K562 (cell line): ENCODE measurements at regions not wholly inside any gene's neighbourhood (a gene's known extent, or its start where the extent isn't known, plus 50 kb on each side); places are given as distances from the start of the nearest gene placed in this dataset.

ENCODE experiments used
- ARID1B ChIP-seq: fragments of 450-650 bp; IDR thresholded peaks from 2 replicates; pipeline ENCODE4 v1.6.1; 2016; ENCODE audit warnings: antibody characterized with exemption, mild to moderate bottlenecking, inconsistent platforms
- ATF1 ChIP-seq, 2 experiments: fragments of 450-650 bp in 1 of 2; IDR thresholded peaks; 2 replicates each; pipeline ENCODE4 v1.6.1; 2016; ENCODE audit warnings: missing compliant biosample characterization in 1 of 2, missing genetic modification characterization in 1 of 2
- CHCHD3 ChIP-seq: fragments of 250-450 bp; sonication (Bioruptor Pico); IDR thresholded peaks from 2 replicates; pipeline ENCODE4 v2.1.2; 2022; ENCODE audit warnings: mild to moderate bottlenecking
- GABPB1 ChIP-seq: sonication (generic); formaldehyde crosslinking; IDR thresholded peaks from 2 replicates; pipeline ENCODE4 v1.8.0; 2022; ENCODE audit warnings: mild to moderate bottlenecking, missing genetic modification reagents
- L3MBTL2 ChIP-seq: fragments of 450-650 bp; IDR thresholded peaks from 2 replicates; pipeline ENCODE4 v1.6.1; 2016; ENCODE audit warnings: mild to moderate bottlenecking, moderate library complexity
- LCOR ChIP-seq: sonication (generic); formaldehyde crosslinking; IDR thresholded peaks from 2 replicates; pipeline ENCODE4 v1.8.0; 2022; ENCODE audit warnings: mild to moderate bottlenecking, missing genetic modification reagents
- MAFG ChIP-seq: fragments of 450-650 bp; conservative IDR thresholded peaks from 2 replicates; pipeline ENCODE4 v1.6.1; 2016; ENCODE audit warnings: missing genetic modification characterization, missing compliant biosample characterization
- MIER1 ChIP-seq: fragments of 450-650 bp; IDR thresholded peaks from 2 replicates; pipeline ENCODE4 v1.6.1; 2016; ENCODE audit warnings: antibody characterized with exemption, mild to moderate bottlenecking, low read depth
- PHF20 ChIP-seq: fragments of 450-650 bp; IDR thresholded peaks from 2 replicates; pipeline ENCODE4 v1.6.1; 2018; ENCODE audit not compliant: partially characterized antibody
- SIN3B ChIP-seq: fragments of 450-650 bp; IDR thresholded peaks from 2 replicates; pipeline ENCODE4 v1.6.1; 2017; ENCODE audit warnings: low read depth, mild to moderate bottlenecking, moderate library complexity
- SLC30A9 ChIP-seq: fragments of 250-450 bp; sonication (Bioruptor Pico); IDR thresholded peaks from 2 replicates; pipeline ENCODE4 v1.8.0; 2022; ENCODE audit warnings: mild to moderate bottlenecking, moderate library complexity
- SMARCA4 ChIP-seq: fragments of 450-650 bp; IDR thresholded peaks from 2 replicates; pipeline ENCODE4 v1.6.1; 2016
- XRCC3 ChIP-seq: fragments of 450-650 bp; IDR thresholded peaks from 2 replicates; pipeline ENCODE4 v1.6.1; 2017; ENCODE audit warnings: mild to moderate bottlenecking, moderate library complexity
- ZFP1 ChIP-seq: fragments of 450-650 bp; formaldehyde crosslinking; IDR thresholded peaks from 2 replicates; pipeline ENCODE4 v1.4.0; 2020; ENCODE audit warnings: mild to moderate bottlenecking, mixed read lengths
- ZNF174 ChIP-seq: fragments of 250-450 bp; sonication (Bioruptor Pico); IDR thresholded peaks from 2 replicates; pipeline ENCODE4 v1.4.0; 2020; ENCODE audit warnings: mild to moderate bottlenecking
- ZNF217 ChIP-seq: sonication (generic); formaldehyde crosslinking; IDR thresholded peaks from 2 replicates; pipeline ENCODE4 v1.8.0; 2022; ENCODE audit warnings: mild to moderate bottlenecking, missing genetic modification reagents
- ZNF75A ChIP-seq: fragments of 450-650 bp; formaldehyde crosslinking; IDR thresholded peaks from 2 replicates; pipeline ENCODE4 v1.4.0; 2020; ENCODE audit warnings: mild to moderate bottlenecking
- TF ChIP-seq, protein P1 (sequence below): sonication (generic); formaldehyde crosslinking; IDR thresholded peaks from 2 replicates; pipeline ENCODE4 v1.5.0; 2020; ENCODE audit warnings: missing genetic modification reagents
- TF ChIP-seq, protein P2 (sequence below): IDR thresholded peaks from 3 replicates; pipeline ENCODE4 v1.6.1; 2011; ENCODE audit warnings: borderline replicate concordance, mild to moderate bottlenecking; ENCODE audit not compliant: insufficient read length, insufficient read depth
- TF ChIP-seq, protein P3 (sequence below), 2 experiments: fragments of 150-350 bp in 1 of 2; IDR thresholded peaks; 2 replicates each; pipeline ENCODE4 v1.6.1; 2012 to 2016; ENCODE audit warnings: low read depth in 2 of 2, low read length in 2 of 2, mild to moderate bottlenecking in 1 of 2, moderate library complexity in 1 of 2
- TF ChIP-seq, protein P4 (sequence below), 2 experiments: fragments of 450-650 bp; IDR thresholded peaks; 2 replicates each; pipeline ENCODE4 v1.6.1; 2016
- TF ChIP-seq, protein P5 (sequence below), 2 experiments: fragments of 450-650 bp in 1 of 2; sonication (generic) in 1 of 2; formaldehyde crosslinking; conservative IDR thresholded peaks; 2 replicates each; pipeline versions ENCODE4 v1.4.0 to v1.8.1; 2020 to 2022; ENCODE audit warnings: mild to moderate bottlenecking in 1 of 2, missing genetic modification reagents in 1 of 2
- TF ChIP-seq, protein P6 (sequence below): fragments of 250-450 bp; sonication (Bioruptor Pico); IDR thresholded peaks from 2 replicates; pipeline ENCODE4 v1.8.0; 2021; ENCODE audit warnings: moderate library complexity, mild to moderate bottlenecking, inconsistent platforms

DNA sequence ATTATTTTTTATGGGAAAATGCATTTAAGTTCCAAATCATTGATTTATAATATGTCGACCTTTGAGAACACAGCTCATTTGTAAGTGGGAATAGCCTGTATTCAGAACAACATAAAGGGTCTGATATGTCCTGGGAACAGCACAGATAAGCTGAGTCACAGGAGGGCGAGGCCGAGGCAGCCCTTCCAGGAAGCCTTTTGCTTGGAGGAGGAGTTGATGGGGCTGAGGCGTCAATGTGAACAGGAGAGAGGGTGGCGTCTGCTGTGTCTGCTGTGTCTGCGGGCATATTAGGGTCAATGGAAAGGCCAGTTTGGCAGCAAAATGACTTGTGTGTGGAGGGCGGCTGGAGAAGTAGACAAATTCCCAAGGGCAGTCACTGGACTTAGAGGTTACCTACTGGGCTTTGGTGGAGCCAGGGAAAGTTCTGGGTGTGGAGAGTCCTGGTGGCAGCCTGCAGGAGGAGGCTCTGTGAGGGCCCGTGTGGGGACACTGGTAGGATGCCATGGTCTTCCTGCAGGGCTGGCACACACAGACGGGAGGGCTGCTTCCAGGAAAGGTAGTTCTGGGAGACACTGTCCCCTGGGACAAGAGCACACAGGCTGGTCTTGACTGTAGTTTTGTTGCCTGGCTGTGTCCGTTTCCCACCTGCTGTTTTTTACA, 128.1 kb downstream of the GLI2 start (continued):
- TF ChIP-seq, protein P1, sequence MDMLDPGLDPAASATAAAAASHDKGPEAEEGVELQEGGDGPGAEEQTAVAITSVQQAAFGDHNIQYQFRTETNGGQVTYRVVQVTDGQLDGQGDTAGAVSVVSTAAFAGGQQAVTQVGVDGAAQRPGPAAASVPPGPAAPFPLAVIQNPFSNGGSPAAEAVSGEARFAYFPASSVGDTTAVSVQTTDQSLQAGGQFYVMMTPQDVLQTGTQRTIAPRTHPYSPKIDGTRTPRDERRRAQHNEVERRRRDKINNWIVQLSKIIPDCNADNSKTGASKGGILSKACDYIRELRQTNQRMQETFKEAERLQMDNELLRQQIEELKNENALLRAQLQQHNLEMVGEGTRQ (CRISPR knock-in tag), result no peak
- TF ChIP-seq SIN3B (no peak), ZNF174 (CRISPR knock-in tag) (0 out of 2 replicates have a peak, but pooled peaks have one; percentile 38), MAFG (tag) (peak; percentile 84), ATF1 (CRISPR knock-in tag; IDR thresholded peaks at IDR 0.05) (no peak), ATF1 (tag; IDR thresholded peaks at IDR 0.05) (peak; percentile 12; the same call in 1 of the 2 replicates), PHF20 (no peak), MIER1 (no peak), XRCC3 (no peak), GABPB1 (no peak), CHCHD3 (CRISPR knock-in tag) (no peak), SMARCA4 (peak; percentile 66), SLC30A9 (CRISPR knock-in tag) (no peak), LCOR (no peak), ZFP1 (no peak), ARID1B (peak; percentile 64), ZNF75A (CRISPR knock-in tag) (no peak), ZNF217 (CRISPR knock-in tag) (no peak), L3MBTL2 (peak; percentile 83)
- TF ChIP-seq, protein P2, sequence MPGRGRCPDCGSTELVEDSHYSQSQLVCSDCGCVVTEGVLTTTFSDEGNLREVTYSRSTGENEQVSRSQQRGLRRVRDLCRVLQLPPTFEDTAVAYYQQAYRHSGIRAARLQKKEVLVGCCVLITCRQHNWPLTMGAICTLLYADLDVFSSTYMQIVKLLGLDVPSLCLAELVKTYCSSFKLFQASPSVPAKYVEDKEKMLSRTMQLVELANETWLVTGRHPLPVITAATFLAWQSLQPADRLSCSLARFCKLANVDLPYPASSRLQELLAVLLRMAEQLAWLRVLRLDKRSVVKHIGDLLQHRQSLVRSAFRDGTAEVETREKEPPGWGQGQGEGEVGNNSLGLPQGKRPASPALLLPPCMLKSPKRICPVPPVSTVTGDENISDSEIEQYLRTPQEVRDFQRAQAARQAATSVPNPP, result no peak
- TF ChIP-seq, protein P3, sequence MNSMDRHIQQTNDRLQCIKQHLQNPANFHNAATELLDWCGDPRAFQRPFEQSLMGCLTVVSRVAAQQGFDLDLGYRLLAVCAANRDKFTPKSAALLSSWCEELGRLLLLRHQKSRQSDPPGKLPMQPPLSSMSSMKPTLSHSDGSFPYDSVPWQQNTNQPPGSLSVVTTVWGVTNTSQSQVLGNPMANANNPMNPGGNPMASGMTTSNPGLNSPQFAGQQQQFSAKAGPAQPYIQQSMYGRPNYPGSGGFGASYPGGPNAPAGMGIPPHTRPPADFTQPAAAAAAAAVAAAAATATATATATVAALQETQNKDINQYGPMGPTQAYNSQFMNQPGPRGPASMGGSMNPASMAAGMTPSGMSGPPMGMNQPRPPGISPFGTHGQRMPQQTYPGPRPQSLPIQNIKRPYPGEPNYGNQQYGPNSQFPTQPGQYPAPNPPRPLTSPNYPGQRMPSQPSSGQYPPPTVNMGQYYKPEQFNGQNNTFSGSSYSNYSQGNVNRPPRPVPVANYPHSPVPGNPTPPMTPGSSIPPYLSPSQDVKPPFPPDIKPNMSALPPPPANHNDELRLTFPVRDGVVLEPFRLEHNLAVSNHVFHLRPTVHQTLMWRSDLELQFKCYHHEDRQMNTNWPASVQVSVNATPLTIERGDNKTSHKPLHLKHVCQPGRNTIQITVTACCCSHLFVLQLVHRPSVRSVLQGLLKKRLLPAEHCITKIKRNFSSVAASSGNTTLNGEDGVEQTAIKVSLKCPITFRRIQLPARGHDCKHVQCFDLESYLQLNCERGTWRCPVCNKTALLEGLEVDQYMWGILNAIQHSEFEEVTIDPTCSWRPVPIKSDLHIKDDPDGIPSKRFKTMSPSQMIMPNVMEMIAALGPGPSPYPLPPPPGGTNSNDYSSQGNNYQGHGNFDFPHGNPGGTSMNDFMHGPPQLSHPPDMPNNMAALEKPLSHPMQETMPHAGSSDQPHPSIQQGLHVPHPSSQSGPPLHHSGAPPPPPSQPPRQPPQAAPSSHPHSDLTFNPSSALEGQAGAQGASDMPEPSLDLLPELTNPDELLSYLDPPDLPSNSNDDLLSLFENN (IDR thresholded peaks at IDR 0.05; ENCODE audit: low read depth in 2 of 2, low read length in 2 of 2), result no peak
- TF ChIP-seq, protein P4, sequence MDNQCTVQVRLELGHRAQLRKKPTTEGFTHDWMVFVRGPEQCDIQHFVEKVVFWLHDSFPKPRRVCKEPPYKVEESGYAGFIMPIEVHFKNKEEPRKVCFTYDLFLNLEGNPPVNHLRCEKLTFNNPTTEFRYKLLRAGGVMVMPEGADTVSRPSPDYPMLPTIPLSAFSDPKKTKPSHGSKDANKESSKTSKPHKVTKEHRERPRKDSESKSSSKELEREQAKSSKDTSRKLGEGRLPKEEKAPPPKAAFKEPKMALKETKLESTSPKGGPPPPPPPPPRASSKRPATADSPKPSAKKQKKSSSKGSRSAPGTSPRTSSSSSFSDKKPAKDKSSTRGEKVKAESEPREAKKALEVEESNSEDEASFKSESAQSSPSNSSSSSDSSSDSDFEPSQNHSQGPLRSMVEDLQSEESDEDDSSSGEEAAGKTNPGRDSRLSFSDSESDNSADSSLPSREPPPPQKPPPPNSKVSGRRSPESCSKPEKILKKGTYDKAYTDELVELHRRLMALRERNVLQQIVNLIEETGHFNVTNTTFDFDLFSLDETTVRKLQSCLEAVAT (IDR thresholded peaks at IDR 0.05), result no peak
- TF ChIP-seq, protein P5, sequence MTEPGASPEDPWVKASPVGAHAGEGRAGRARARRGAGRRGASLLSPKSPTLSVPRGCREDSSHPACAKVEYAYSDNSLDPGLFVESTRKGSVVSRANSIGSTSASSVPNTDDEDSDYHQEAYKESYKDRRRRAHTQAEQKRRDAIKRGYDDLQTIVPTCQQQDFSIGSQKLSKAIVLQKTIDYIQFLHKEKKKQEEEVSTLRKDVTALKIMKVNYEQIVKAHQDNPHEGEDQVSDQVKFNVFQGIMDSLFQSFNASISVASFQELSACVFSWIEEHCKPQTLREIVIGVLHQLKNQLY (CRISPR knock-in tag; conservative IDR thresholded peaks at IDR 0.05), result no peak
- TF ChIP-seq, protein P6, sequence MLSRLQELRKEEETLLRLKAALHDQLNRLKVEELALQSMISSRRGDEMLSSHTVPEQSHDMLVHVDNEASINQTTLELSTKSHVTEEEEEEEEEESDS (CRISPR knock-in tag), result no peak
